ENCODE measurements at regions not wholly inside any gene's neighbourhood (a gene's known extent, or its start where the extent isn't known, plus 50 kb on each side); places are given as distances from the start of the nearest gene placed in this dataset.

- TF ChIP-seq, protein P1, sequence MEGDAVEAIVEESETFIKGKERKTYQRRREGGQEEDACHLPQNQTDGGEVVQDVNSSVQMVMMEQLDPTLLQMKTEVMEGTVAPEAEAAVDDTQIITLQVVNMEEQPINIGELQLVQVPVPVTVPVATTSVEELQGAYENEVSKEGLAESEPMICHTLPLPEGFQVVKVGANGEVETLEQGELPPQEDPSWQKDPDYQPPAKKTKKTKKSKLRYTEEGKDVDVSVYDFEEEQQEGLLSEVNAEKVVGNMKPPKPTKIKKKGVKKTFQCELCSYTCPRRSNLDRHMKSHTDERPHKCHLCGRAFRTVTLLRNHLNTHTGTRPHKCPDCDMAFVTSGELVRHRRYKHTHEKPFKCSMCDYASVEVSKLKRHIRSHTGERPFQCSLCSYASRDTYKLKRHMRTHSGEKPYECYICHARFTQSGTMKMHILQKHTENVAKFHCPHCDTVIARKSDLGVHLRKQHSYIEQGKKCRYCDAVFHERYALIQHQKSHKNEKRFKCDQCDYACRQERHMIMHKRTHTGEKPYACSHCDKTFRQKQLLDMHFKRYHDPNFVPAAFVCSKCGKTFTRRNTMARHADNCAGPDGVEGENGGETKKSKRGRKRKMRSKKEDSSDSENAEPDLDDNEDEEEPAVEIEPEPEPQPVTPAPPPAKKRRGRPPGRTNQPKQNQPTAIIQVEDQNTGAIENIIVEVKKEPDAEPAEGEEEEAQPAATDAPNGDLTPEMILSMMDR (IDR thresholded peaks at IDR 0.05; ENCODE audit: insufficient read depth, low read depth, low read length), result no peak
- no peak for TF ChIP-seq EZH2 (IDR thresholded peaks at IDR 0.05; ENCODE audit: insufficient read depth, low read length)
- Histone ChIP-seq H3K4me1 (ENCODE audit: insufficient read depth, low read length) (no peaks in the 10 kb centered on the region), H3K4me3 (ENCODE audit: insufficient read depth, low read depth, low read length) (no peak overlapping the region), H3K27ac (ENCODE audit: low read depth, low read length) (no peak overlapping the region), H3K9ac (ENCODE audit: low read length) (no peak overlapping the region), H4K20me1 (ENCODE audit: insufficient read depth, low read length) (no peaks in the 10 kb centered on the region), H3K27me3 (ENCODE audit: insufficient read depth, low read length) (no peaks in the 10 kb centered on the region), H3K79me2 (ENCODE audit: insufficient read depth, low read length) (no peaks in the 10 kb centered on the region), H3K9me3 (ENCODE audit: insufficient read depth, low read depth, low read length) (no peaks in the 10 kb centered on the region), H3K4me2 (ENCODE audit: low read length) (no peak overlapping the region), H2AFZ (ENCODE audit: low read depth, low read length) (no peak overlapping the region), H3K36me3 (ENCODE audit: insufficient read depth, low read length) (no peaks in the 10 kb centered on the region)
- Mint-ChIP-seq H3K4me1 (ENCODE audit: low read depth, unreplicated experiment) (peaks cover 7% of the 10 kb centered on the region), H3K9me3 (ENCODE audit: unreplicated experiment) (no peaks in the 10 kb centered on the region), H3K4me3 (ENCODE audit: unreplicated experiment) (no peak overlapping the region), H3K27me3 (ENCODE audit: low read depth, unreplicated experiment) (no peaks in the 10 kb centered on the region), H3K36me3 (ENCODE audit: low read depth, unreplicated experiment) (no peaks in the 10 kb centered on the region), H3K27ac (ENCODE audit: unreplicated experiment) (no peak overlapping the region)
- DNase-seq (ENCODE audit: low read depth) (no peak), FAIRE-seq (no peak)
Measured at GRCh38 chr21:27082431-27083010, 115.6 kb upstream of the ADAMTS5 start.

GRCh38 chr21:27079636-27080240 is 112.8 kb upstream of the ADAMTS5 start:
- H3K4me2 ChIP-seq (ENCODE audit: low read length), result no peak overlapping the region
- TF ChIP-seq, protein P1 (IDR thresholded peaks at IDR 0.05; ENCODE audit: insufficient read depth, low read depth, low read length), result no peak
- TF ChIP-seq EZH2 (IDR thresholded peaks at IDR 0.05; ENCODE audit: insufficient read depth, low read length), result no peak
- Mint-ChIP-seq H3K27ac (ENCODE audit: unreplicated experiment) (no peak overlapping the region), H3K36me3 (ENCODE audit: low read depth, unreplicated experiment) (no peaks in the 10 kb centered on the region), H3K27me3 (ENCODE audit: low read depth, unreplicated experiment) (no peaks in the 10 kb centered on the region), H3K4me3 (ENCODE audit: unreplicated experiment) (no peak overlapping the region), H3K9me3 (ENCODE audit: unreplicated experiment) (no peaks in the 10 kb centered on the region), H3K4me1 (ENCODE audit: low read depth, unreplicated experiment) (peaks cover 11% of the 10 kb centered on the region)
- no peaks in the 10 kb centered on the region for H3K9me3 ChIP-seq (ENCODE audit: insufficient read depth, low read depth, low read length)
- H3K4me1 ChIP-seq (ENCODE audit: insufficient read depth, low read length), result no peaks in the 10 kb centered on the region
- no peak overlapping the region for H3K27ac ChIP-seq (ENCODE audit: low read depth, low read length)
- no peaks in the 10 kb centered on the region for H3K27me3 ChIP-seq (ENCODE audit: insufficient read depth, low read length)
- H3K36me3 ChIP-seq (ENCODE audit: insufficient read depth, low read length), result no peaks in the 10 kb centered on the region
- no peak overlapping the region for H3K9ac ChIP-seq (ENCODE audit: low read length)
- no peak for DNase-seq (ENCODE audit: low read depth)
- no peak overlapping the region for H2AFZ ChIP-seq (ENCODE audit: low read depth, low read length)
- no peak for FAIRE-seq
- H3K79me2 ChIP-seq (ENCODE audit: insufficient read depth, low read length), result no peaks in the 10 kb centered on the region
- no peak overlapping the region for H3K4me3 ChIP-seq (ENCODE audit: insufficient read depth, low read depth, low read length)
- H4K20me1 ChIP-seq (ENCODE audit: insufficient read depth, low read length), result no peaks in the 10 kb centered on the region

GRCh38 chr21:27078915-27079314 is 112.0 kb upstream of the ADAMTS5 start:
- no peak overlapping the region for H3K4me3 Mint-ChIP-seq (ENCODE audit: unreplicated experiment)
- no peaks in the 10 kb centered on the region for H3K36me3 ChIP-seq (ENCODE audit: insufficient read depth, low read length)
- no peak overlapping the region for H3K4me2 ChIP-seq (ENCODE audit: low read length)
- DNase-seq (ENCODE audit: low read depth) (no peak), FAIRE-seq (no peak)
- no peak overlapping the region for H3K9ac ChIP-seq (ENCODE audit: low read length)
- H3K27ac ChIP-seq (ENCODE audit: low read depth, low read length), result no peak overlapping the region
- H3K4me1 ChIP-seq (ENCODE audit: insufficient read depth, low read length), result no peaks in the 10 kb centered on the region
- H3K36me3 Mint-ChIP-seq (ENCODE audit: low read depth, unreplicated experiment), result no peaks in the 10 kb centered on the region
- no peaks in the 10 kb centered on the region for H3K27me3 ChIP-seq (ENCODE audit: insufficient read depth, low read length)
- no peak for TF ChIP-seq EZH2 (IDR thresholded peaks at IDR 0.05; ENCODE audit: insufficient read depth, low read length)
- TF ChIP-seq, protein P1 (IDR thresholded peaks at IDR 0.05; ENCODE audit: insufficient read depth, low read depth, low read length), result no peak
- no peak overlapping the region for H2AFZ ChIP-seq (ENCODE audit: low read depth, low read length)
- H3K79me2 ChIP-seq (ENCODE audit: insufficient read depth, low read length), result no peaks in the 10 kb centered on the region
- H3K9me3 ChIP-seq (ENCODE audit: insufficient read depth, low read depth, low read length), result no peaks in the 10 kb centered on the region
- no peak overlapping the region for H3K27ac Mint-ChIP-seq (ENCODE audit: unreplicated experiment)
- peaks cover 11% of the 10 kb centered on the region for H3K4me1 Mint-ChIP-seq (ENCODE audit: low read depth, unreplicated experiment)
- no peak overlapping the region for H3K4me3 ChIP-seq (ENCODE audit: insufficient read depth, low read depth, low read length)
- H4K20me1 ChIP-seq (ENCODE audit: insufficient read depth, low read length), result no peaks in the 10 kb centered on the region
- H3K9me3 Mint-ChIP-seq (ENCODE audit: unreplicated experiment), result no peaks in the 10 kb centered on the region
- H3K27me3 Mint-ChIP-seq (ENCODE audit: low read depth, unreplicated experiment), result no peaks in the 10 kb centered on the region
